Coronary artery (tissue), 2 donors: ENCODE measurements at regions not wholly inside any gene's neighbourhood (a gene's known extent, or its start where the extent isn't known, plus 50 kb on each side); places are given as distances from the start of the nearest gene placed in this dataset.

Experiments
- DNase-seq: peaks from one replicate; pipeline ENCODE4 v3.0.0-alpha.2; 2017; ENCODE audit warnings: low spot score
- H3K27ac ChIP-seq, 2 donors: fragments of 200-600 bp; sonication (generic); one replicate each; pipeline ENCODE4 v1.5.1; 2016 to 2019
- H3K4me3 ChIP-seq: fragments of 200-600 bp; sonication (generic); 2 replicates; pipeline ENCODE4 v1.5.1; 2016; ENCODE audit warnings: mild to moderate bottlenecking, moderate library complexity
- TF ChIP-seq, protein P1 (sequence below): fragments of 200-600 bp; sonication (generic); IDR thresholded peaks from one replicate; pipeline ENCODE4 v1.5.1; 2019; ENCODE audit warnings: antibody characterized with exemption

DNA sequence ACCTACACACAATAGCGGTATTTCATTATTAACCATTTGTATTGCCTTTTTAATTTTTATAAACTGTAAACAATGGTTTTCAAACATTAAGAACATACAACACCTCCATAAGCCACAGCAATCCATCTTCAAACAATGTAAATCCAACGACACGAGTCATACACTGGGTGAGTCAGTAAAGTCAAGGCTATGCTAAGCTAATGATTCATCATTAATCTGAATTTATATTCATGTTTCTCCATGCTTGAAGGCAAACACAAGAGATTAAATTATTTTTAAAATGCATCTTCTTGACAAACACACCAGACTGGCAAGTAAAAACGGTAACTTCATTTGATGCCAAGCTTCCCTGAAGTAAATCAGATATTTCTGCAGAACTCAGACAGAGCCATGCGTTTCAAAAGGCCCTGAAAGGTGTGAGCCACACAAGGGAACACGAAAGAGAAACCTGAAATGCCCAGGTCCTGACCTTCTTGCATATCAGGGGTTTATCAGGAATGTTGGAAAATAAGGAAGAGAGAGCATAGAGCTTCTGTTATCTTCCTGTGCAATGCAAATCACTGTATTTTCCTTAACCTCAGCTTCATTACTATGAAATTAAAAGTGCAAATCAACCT, 162.5 kb downstream of the ALDH8A1 start:
- DNase-seq, result no peak
- TF ChIP-seq, protein P1, sequence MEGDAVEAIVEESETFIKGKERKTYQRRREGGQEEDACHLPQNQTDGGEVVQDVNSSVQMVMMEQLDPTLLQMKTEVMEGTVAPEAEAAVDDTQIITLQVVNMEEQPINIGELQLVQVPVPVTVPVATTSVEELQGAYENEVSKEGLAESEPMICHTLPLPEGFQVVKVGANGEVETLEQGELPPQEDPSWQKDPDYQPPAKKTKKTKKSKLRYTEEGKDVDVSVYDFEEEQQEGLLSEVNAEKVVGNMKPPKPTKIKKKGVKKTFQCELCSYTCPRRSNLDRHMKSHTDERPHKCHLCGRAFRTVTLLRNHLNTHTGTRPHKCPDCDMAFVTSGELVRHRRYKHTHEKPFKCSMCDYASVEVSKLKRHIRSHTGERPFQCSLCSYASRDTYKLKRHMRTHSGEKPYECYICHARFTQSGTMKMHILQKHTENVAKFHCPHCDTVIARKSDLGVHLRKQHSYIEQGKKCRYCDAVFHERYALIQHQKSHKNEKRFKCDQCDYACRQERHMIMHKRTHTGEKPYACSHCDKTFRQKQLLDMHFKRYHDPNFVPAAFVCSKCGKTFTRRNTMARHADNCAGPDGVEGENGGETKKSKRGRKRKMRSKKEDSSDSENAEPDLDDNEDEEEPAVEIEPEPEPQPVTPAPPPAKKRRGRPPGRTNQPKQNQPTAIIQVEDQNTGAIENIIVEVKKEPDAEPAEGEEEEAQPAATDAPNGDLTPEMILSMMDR, result no peak
- Histone ChIP-seq H3K27ac (no peak overlapping the region), H3K4me3 (no peak overlapping the region)

DNA sequence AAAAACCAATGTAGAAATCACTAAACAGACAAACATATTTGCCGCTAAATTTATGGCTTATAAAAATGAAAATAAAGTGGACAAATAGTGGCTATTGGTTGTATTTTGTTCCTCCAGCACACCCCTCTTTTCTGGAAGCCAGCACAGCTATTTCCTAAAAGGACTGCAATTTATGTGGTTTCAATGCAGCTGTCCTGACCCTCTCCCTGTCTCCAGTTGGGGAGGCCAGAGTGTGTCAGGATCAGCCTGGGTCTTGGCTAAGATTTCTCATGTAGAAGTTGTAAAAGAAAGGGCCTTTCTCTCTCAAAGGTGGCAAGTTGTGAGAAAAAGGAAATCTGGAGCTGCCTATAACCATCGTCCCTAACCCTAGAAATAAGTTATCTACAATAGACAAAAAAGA, 165.6 kb downstream of the ALDH8A1 start:
- TF ChIP-seq, protein P1, result no peak
- no peak for DNase-seq
- Histone ChIP-seq H3K4me3 (no peak overlapping the region), H3K27ac (no peak overlapping the region)

DNA sequence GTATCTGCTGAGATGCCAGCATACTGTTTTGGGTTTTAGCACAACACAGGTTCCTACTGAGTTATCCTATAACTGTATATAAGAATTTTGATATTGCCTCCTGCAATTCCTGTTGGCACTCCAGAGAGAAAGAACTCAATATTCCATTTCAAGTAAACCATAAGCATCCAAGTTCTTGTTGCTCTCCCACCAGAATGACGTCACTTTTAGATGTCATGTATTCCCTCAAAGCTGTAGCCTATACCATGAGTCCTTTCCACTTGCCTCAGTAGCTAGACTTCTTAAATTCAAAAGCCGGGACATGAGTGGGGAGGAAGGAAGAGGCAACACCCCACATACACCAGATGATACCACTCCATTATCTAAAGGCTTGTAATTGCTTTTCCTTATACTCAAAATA, 171.5 kb downstream of the ALDH8A1 start:
- no peak overlapping the region for H3K27ac ChIP-seq
- TF ChIP-seq, protein P1, result no peak
- DNase-seq, result no peak
- H3K4me3 ChIP-seq, result no peak overlapping the region

DNA sequence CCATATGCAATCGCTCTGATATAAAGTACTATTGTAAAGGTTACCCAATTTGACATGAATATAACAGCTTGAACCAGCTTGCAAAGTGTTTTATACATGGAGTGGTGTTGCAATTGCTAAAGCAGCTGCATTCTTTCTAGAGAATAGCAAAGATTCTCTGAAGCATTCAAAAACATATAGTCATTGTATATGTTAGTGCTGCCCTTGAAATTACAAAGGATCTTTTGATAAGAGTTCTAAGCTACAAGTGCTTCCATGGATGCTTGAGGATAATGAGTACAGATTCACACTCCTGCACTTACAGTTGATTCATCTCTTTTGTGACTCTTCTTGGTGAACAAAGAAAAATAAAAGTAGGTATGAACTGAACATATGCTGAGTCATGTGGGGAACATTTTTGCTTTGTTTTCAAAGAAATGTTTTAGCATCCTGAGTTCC, 175.7 kb downstream of the ALDH8A1 start:
- Histone ChIP-seq H3K4me3 (no peak overlapping the region), H3K27ac (no peak overlapping the region)
- TF ChIP-seq, protein P1, result no peak
- no peak for DNase-seq

DNA sequence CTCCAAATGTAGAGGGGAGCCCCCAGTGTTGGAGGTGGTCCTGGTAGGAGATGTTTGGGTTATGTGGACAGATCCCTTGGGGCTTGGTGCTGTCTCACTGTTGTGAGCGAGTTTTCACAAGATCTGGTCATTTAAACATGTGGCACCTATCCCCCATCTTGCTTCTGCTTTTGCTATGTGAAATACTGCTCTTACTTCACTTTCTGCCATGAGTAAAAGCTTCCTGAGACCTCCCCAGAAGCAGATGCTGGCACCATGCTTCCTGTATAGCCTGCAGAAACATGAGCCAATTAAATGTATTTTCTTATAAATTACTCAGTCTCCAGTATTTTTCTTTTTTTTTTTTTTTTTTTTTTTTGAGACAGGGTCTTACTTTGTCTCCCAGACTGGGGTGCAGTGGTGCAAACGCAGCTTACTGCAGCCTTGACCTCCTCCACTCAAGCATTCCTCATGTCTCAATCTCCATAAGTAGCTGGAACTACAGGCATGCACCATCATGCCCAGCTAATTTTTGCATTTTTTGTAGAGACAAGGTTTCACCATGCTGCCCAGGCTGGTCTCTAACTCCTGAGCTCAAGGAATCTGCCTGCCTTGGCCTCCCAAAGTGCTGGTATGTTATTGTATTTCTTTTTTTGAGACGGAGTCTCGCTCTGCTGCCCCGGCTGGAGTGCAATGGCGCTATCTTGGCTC, 177.1 kb downstream of the ALDH8A1 start:
- TF ChIP-seq, protein P1, result no peak
- DNase-seq, result no peak
- Histone ChIP-seq H3K4me3 (no peak overlapping the region), H3K27ac (no peak overlapping the region)

DNA sequence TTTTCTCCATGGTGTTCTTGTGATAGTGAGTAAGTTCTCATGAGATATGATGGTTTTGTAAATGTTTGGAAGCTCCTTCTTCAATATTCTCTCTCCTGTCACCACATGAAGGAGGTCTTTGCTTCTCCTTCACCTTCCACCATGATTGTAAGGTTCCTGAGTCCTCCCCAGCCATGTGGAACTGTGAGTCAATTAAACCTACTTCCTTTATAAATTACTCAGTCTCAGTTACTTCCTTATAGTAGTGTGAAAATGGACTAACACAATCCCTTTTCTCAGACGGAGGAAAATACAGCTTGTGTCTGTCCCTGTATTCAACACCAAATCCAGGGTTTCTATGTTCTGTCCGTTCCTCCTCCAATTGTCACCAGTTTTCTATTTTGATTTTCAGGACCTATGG, 181.0 kb downstream of the ALDH8A1 start:
- H3K4me3 ChIP-seq, result no peak overlapping the region
- no peak overlapping the region for H3K27ac ChIP-seq
- DNase-seq, result no peak
- TF ChIP-seq, protein P1, result no peak

DNA sequence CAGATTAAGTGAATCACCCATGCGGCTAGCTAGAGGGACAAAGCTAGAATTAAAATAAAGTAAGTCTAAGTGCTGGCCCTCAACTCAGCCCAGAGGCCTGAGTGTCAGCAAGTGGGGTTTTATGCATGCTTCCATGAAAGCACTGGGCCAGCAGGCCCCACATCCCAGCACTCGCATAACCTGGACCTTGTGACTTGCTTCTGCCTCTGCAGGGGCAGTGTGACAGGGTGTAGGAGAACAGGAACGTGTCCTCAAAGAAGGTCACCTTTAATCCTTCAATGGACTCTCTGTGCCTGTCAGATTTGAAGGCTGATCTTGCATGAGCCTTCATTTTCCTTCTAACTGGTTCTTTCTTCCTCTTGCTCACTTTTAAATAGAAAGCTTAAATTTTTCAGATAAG, 183.4 kb downstream of the ALDH8A1 start:
- H3K27ac ChIP-seq, result no peak overlapping the region
- no peak overlapping the region for H3K4me3 ChIP-seq
- TF ChIP-seq, protein P1, result no peak
- DNase-seq, result no peak
